ENCODE measurements at regions not wholly inside any gene's neighbourhood (a gene's known extent, or its start where the extent isn't known, plus 50 kb on each side); places are given as distances from the start of the nearest gene placed in this dataset.

GRCh38 chr16:86062271-86062965 lies 163.5 kb downstream of the IRF8 start:
- DNase-seq: no peak

DNA sequence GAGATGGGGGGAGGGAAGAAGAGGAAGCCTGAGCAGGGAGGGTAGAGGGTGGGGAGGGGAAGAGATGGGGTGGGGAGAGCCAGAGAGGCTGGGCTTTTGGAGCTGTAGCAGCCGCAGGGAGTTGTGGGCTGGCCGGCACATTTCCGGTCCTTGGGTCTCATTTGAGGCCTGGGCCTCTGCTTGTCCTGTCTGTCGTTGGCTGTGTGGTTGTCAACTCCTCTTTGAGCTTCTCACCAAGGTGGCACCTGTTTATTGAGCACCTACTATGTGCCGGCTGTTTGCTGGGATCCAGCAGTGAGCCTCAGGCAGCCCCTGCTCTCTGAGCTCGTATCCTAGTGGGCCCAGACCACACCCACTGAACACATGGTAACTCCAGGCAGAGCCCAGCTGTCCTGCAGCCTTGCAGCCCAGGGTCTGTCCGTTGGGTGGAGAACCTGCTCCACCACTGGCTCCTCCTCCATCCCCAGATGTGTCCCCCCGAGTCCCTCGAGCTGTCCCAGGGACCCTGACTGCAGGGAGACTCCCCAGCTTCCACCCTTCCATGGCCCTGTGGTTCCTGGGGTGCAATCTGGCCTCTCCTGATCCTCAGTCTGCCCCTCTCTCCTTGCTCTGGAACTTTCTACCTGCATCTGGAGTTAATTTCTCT lies 164.9 kb downstream of the IRF8 start:
- DNase-seq: no peak

GRCh38 chr16:86064431-86065250 lies 165.7 kb downstream of the IRF8 start:
- no peak for DNase-seq

GRCh38 chr16:86065711-86066110 lies 166.7 kb downstream of the IRF8 start:
- no peak for DNase-seq

DNA sequence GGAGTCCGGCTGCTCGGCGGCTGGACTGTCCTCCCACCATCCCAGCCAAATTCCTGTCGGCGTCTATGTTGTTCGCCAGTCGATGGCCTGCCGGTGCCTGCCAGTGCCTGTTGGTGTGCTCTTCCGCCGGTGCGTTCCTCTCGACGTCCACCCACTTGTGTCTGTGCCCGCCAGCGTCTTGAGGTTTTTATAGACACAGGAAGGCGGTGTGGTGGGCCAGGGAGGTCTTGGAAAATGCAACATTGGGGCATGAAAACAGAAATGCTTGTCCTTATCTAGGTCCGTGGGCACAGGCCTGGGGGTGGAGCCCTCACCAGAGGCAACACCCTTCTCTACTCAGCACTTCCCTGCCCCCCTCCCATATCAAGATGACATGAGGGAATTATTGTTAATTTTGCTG lies 167.8 kb downstream of the IRF8 start:
- DNase-seq: no peak

GRCh38 chr16:86067516-86067915 lies 168.6 kb downstream of the IRF8 start:
- no peak for DNase-seq

DNA sequence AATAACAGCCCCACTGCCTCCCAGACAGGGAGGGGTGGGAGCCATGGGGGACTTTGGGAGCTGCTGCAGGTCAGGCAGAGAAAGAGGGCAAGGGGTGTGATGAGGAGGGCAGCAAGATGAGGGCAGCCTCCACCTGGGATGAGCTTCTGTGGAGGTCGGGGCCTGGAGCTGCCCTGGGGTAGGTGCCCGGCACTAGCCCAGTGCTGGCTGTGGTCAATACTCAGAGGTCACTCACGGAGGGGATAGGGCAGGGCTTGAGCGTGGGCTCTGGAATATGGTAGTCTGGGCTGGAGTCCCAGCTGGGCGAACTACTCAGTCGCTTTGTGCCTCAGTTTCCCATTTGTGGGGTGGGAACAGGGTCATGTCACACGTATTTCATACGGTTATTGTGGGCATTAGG lies 169.0 kb downstream of the IRF8 start:
- DNase-seq: no peak

GRCh38 chr16:86068722-86069121 lies 169.8 kb downstream of the IRF8 start:
- no peak for DNase-seq

DNA sequence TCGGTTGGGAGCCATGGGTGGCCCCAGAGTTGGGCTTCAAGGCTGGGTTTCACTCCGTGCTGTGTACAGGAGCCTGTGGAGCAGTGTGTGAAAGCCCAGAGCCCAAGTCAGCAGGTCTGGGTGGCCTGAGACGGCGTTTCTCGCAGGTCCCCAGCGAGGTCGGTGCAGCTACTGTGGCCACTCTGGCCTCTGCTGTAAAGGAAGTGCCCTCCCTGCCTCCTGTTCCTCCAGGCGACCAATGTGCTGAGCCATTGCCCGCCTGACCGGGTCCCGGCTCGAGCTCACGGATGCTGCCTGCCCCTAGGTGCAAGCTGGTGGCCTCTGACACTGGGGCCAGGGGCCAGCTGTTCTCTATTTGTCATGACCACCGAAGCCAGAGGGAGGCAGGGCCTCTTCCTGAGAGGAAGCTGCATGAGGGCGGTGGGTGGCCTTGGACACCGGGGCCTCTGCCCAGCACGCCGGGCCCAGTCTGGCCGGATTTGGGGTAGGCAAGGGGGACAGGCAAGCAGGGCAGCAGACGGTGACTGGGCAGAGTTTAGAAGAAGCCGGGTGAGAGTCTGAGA lies 170.9 kb downstream of the IRF8 start:
- DNase-seq: no peak

- DNase-seq: no peak
Observed at GRCh38 chr16:86070484-86070883, 171.5 kb downstream of the IRF8 start.

- DNase-seq: no peak
Observed at GRCh38 chr16:86070971-86071370, 172.0 kb downstream of the IRF8 start.

GRCh38 chr16:86071611-86072240 lies 172.8 kb downstream of the IRF8 start:
- no peak for DNase-seq

- DNase-seq: no peak
Observed at GRCh38 chr16:86072328-86073102, 173.6 kb downstream of the IRF8 start.

DNA sequence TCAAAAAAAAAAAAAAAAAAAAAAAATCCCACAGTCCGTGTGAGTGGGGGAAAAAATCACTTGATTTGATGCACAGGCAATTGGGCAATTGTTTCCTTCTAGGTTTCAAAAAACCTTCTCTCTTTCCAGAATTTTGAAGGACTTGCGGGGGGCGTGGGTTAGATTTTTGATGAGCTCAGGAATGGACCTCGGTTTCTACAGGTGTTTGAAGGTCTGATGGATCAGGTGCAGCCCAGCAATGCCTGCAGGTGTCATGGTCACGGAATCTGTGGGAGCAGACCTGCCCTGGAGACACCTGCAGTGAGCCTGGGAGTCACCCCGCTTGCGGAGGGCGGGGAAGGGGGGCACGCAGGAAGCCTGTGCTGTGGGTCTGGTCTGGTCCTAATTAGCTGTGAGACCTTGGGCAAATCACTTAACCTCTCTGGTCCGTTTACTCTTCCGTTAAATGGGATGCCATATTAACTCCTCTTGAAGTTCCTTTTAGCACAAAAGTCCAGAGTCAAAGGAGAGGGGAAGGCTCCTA lies 174.2 kb downstream of the IRF8 start:
- DNase-seq: no peak

DNA sequence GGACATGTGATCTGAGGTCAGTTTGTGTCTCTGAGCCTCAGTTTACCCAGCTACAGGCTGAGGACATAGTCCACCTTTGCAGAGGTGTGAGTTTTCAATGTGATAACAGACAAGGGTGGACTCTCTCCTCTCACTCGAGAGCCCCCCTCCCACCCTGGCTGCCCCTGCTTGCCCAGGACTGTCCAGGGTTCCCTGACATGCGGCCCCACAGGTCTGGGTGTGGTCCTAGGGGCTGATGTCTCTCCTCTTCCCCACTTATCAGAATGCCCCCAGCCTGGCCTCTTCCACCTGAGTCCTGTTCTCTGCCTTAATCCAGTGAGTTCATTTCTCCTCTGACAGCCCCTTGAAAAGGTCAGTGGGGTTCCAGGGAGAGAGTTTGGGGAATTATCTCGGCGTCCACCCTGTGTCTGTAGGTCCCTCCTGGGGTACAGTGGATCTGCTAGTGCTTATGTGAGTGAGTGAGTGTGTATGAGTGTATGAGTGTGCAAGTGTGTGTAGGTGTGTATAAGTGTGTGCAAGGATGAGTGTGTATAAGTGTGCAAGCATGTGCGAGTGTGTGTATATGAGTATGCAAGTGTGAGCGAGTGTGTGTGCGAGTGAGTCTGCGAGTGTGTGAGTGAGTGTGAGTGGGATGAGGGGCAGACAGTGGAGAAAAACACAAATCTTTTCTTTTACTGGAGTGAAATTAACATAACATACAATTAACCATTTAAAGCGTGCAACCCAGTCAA lies 175.0 kb downstream of the IRF8 start:
- DNase-seq: no peak

- no peak for DNase-seq
Observed at GRCh38 chr16:86074651-86075487, 175.9 kb downstream of the IRF8 start.

- DNase-seq: no peak
Observed at GRCh38 chr16:86075488-86075785, 176.5 kb downstream of the IRF8 start.

GRCh38 chr16:86075839-86076440 lies 177.0 kb downstream of the IRF8 start:
- DNase-seq: no peak

DNA sequence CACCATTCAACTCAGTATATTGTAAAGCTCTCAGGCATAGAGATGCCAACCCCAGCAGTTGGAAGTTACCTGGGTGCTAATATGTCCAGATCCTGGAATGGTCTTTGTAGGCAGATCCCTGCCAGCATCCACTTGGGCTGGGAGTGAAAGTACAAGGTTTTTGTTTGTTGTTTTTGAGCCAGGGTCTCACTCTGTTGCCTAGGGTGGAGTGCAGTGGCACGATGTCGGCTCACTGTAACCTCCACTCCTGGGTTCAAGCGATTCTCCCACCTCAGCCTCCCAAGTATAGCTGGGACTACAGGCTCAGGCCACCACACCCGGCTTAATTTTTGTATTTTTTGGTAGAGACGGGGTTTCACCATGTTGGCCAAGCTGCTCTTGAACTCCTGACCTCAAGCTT lies 177.6 kb downstream of the IRF8 start:
- DNase-seq: no peak
